Right lobe of liver (tissue), 6 donors: ENCODE measurements at regions not wholly inside any gene's neighbourhood (a gene's known extent, or its start where the extent isn't known, plus 50 kb on each side); places are given as distances from the start of the nearest gene placed in this dataset.
A peak's percentile ranks its signal among the peaks of the same experiment; 100 is the strongest.

Experiments
- ATAC-seq, 4 donors: fragments of 200-7000 bp; cut with Tn5 transposase; one replicate each; pipeline ENCODE4 v1.9.1; 2020; ENCODE audit warnings: mild to moderate bottlenecking in 4 of 4, moderate library complexity in 4 of 4
- DNase-seq, 3 donors: peaks; one replicate each; pipeline ENCODE4 v3.0.0-alpha.2; 2020
- H3K27ac ChIP-seq, 3 donors: fragments of 200-600 bp; one replicate each; pipeline ENCODE4 v1.8.0; 2022
- H3K27me3 ChIP-seq, 2 donors: fragments of 200-600 bp; one replicate each; pipeline ENCODE4 v1.8.0; 2022
- H3K36me3 ChIP-seq, 4 donors: fragments of 200-600 bp; sonication (generic) in 1 of 4; one replicate each; pipeline versions ENCODE4 v1.5.1 to v1.8.0; 2017 to 2022; ENCODE audit warnings: control low read depth in 1 of 4
- H3K4me1 ChIP-seq, 4 donors: fragments of 200-600 bp; sonication (generic) in 1 of 4; one replicate each; pipeline versions ENCODE4 v1.5.1 to v1.8.0; 2017 to 2022; ENCODE audit warnings: control low read depth in 1 of 4
- H3K4me3 ChIP-seq, 3 donors: fragments of 200-600 bp; one replicate each; pipeline ENCODE4 v1.8.0; 2022
- H3K9me3 ChIP-seq, 4 donors: fragments of 200-600 bp; sonication (generic) in 1 of 4; one replicate each; pipeline versions ENCODE4 v1.5.1 to v1.8.0; 2017 to 2022; ENCODE audit warnings: control low read depth in 1 of 4
- POLR2A ChIP-seq: fragments of 450-650 bp; IDR thresholded peaks from one replicate; pipeline ENCODE4 v1.6.1; 2017; ENCODE audit warnings: antibody characterized with exemption, mild to moderate bottlenecking
- WGBS: methylation state at CpG from one replicate; pipeline ENCODE4 v1.1.6; 2018; ENCODE audit warnings: low coverage, low lambda C conversion rate; ENCODE audit not compliant: insufficient coverage; ENCODE audit errors: missing lambda C conversion rate; 5-methylcytosine and 5-hydroxymethylcytosine counted together
- intact Hi-C, 2 donors: fragments of 100-400 bp; cut with DNase I; formaldehyde crosslinking; loops; one replicate each; pipeline versions ENCODE4 v1.11.2 to v1.14.1; 2022
- TF ChIP-seq, protein P1 (sequence below), 4 donors: fragments of 200-600 bp in 3 of 4; fragments of 450-650 bp in 1 of 4; IDR thresholded peaks; one replicate each; pipeline versions ENCODE4 v1.5.1 to v1.8.0; 2016 to 2022; ENCODE audit warnings: antibody characterized with exemption in 4 of 4, mild to moderate bottlenecking in 2 of 4
- donor health status: DM: no; HTN: yes; CAD: no.
- donor health status: DM: no; HTN: no; CAD: no.
- donor health status: DM: no; HTN: no; CAD: no.
- donor health status: DM: no; HTN: yes; CAD: no.
- donor health status: DM: no; HTN: yes; CAD: no.

GRCh38 chr16:52271088-52271750 lies 275.7 kb downstream of the TOX3 start:
- Histone ChIP-seq H3K27me3 (no peaks in the 10 kb centered on the region), H3K4me3 (no peak overlapping the region), H3K9me3 (no peaks in the 10 kb centered on the region), H3K36me3 (no peaks in the 10 kb centered on the region), H3K4me1 (no peaks in the 10 kb centered on the region), H3K27ac (no peak overlapping the region)
- 67% methylated on average over 3 of the region's 4 CpGs for WGBS
- intact Hi-C loops: no loop called here
- no peak for TF ChIP-seq POLR2A
- TF ChIP-seq, protein P1, sequence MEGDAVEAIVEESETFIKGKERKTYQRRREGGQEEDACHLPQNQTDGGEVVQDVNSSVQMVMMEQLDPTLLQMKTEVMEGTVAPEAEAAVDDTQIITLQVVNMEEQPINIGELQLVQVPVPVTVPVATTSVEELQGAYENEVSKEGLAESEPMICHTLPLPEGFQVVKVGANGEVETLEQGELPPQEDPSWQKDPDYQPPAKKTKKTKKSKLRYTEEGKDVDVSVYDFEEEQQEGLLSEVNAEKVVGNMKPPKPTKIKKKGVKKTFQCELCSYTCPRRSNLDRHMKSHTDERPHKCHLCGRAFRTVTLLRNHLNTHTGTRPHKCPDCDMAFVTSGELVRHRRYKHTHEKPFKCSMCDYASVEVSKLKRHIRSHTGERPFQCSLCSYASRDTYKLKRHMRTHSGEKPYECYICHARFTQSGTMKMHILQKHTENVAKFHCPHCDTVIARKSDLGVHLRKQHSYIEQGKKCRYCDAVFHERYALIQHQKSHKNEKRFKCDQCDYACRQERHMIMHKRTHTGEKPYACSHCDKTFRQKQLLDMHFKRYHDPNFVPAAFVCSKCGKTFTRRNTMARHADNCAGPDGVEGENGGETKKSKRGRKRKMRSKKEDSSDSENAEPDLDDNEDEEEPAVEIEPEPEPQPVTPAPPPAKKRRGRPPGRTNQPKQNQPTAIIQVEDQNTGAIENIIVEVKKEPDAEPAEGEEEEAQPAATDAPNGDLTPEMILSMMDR (IDR thresholded peaks at IDR 0.05): no peak
- ATAC-seq: no peak
- DNase-seq: no peak

GRCh38 chr16:52265446-52265861 lies 281.5 kb downstream of the TOX3 start:
- WGBS: 37% methylated on average over 3 of the region's 3 CpGs

GRCh38 chr16:52257534-52257933 lies 289.4 kb downstream of the TOX3 start:
- Histone ChIP-seq H3K4me1 (peaks cover 0 to 12% (median 0%) of the 10 kb centered on the region in 4 donors), H3K27me3 (no peaks in the 10 kb centered on the region), H3K9me3 (no peaks in the 10 kb centered on the region), H3K36me3 (no peaks in the 10 kb centered on the region), H3K4me3 (no peak overlapping the region), H3K27ac (no peak overlapping the region)
- WGBS: 31% methylated on average over 1 of the region's 1 CpG
- no peak for ATAC-seq
- no peak for TF ChIP-seq POLR2A
- TF ChIP-seq, protein P1 (IDR thresholded peaks at IDR 0.05): no peak
- intact Hi-C loops: no loop called here
- no peak for DNase-seq

More at GRCh38 chr16:52265446-52265861, 281.5 kb downstream of the TOX3 start:
- Histone ChIP-seq H3K9me3 (no peaks in the 10 kb centered on the region), H3K36me3 (no peaks in the 10 kb centered on the region), H3K27me3 (no peaks in the 10 kb centered on the region), H3K27ac (no peak overlapping the region), H3K4me3 (no peak overlapping the region), H3K4me1 (no peaks in the 10 kb centered on the region)
- no peak for DNase-seq
- TF ChIP-seq POLR2A: no peak
- TF ChIP-seq, protein P1 (IDR thresholded peaks at IDR 0.05): no peak
- no peak for ATAC-seq
- intact Hi-C loops: no loop called here

DNA sequence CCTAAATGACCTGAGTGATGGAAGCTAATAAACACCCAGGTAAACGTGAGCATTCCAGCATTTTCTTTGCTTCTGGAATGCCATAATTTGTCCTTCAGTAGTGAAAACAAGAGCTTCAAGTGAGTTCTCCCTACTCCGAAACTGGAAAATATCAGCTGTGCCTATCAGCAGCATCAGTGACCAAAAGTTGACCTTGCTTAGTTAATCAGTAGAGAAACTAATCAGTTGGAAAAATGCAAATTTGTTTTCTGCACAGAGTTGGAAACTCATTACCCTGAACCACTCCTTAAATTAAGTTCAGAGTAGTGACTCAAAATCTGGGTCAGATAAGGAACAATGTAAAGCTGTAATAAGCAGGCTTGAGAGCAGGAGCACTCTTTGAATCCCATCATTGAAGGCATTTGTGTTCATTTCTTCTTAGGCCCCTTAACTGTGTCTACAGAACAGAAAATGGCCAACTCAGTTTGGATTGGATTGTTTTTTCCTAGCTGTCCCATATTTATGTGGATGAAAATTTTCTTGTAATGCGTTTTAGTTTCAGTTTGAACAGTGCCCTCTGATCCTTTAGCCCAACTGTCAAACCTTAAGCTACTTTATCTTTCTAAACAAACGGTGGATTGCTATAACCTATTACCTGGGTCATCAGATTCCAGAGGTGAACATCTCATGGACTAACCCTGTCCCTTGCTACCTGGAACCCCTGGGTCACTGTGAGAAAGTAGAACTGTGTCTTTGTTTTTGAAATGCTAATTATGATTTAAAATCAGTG lies 290.4 kb downstream of the TOX3 start:
- peaks cover 0 to 12% (median 0%) of the 10 kb centered on the region in 4 donors for H3K4me1 ChIP-seq
- H3K36me3 ChIP-seq: no peaks in the 10 kb centered on the region
- no peak for DNase-seq
- intact Hi-C loops: no loop called here
- no peak for TF ChIP-seq POLR2A
- TF ChIP-seq, protein P1 (IDR thresholded peaks at IDR 0.05): no peak
- H3K27ac ChIP-seq: peak overlapping the region; percentile 22 to 73 (median 33)
- no peaks in the 10 kb centered on the region for H3K9me3 ChIP-seq
- peak; percentile 79 to 95 (median 91) for ATAC-seq
- 31% methylated on average over 4 of the region's 4 CpGs for WGBS
- peak overlapping the region in 2 of 3 donors; percentile 4 to 14 for H3K4me3 ChIP-seq
- H3K27me3 ChIP-seq: no peaks in the 10 kb centered on the region
